ENCODE measurements at regions not wholly inside any gene's neighbourhood (a gene's known extent, or its start where the extent isn't known, plus 50 kb on each side); places are given as distances from the start of the nearest gene placed in this dataset.

GRCh38 chrX:114097866-114098265 lies 486.0 kb upstream of the HTR2C start:
- TF ChIP-seq CTCF (IDR thresholded peaks at IDR 0.05; ENCODE audit: insufficient read depth, low read length, poor library complexity, severe bottlenecking) = no peak
- no peak for TF ChIP-seq EZH2phosphoT487 (conservative IDR thresholded peaks at IDR 0.05; ENCODE audit: low read length)
